ENCODE measurements at regions not wholly inside any gene's neighbourhood (a gene's known extent, or its start where the extent isn't known, plus 50 kb on each side); places are given as distances from the start of the nearest gene placed in this dataset.

DNA sequence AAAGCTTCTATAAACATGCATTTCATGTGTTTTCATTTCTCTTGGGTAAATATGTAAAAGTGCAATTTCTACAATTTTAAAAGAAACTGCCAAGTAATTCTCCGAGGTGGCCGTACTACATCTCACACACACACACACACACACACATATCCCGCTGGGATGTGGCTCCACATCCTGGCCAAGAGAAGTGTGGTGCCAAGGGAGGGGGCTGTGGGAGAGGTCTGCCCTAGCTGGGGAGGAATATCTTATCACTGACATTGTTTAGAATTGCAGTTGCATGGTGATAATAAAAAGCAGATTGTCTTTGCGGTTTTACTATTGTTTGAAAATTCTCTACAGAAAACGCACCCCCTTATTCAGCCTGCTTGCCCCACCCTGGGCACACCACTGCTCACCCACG lies 558.4 kb downstream of the BNC2 start:
- DNase-seq (ENCODE audit: low spot score), result no peak
- intact Hi-C loops (cut with DNase I), result loop anchor here in 1 of 2 donors (10.0 kb wide), 1 partner anchor 107 kb away; no protein-coding TSS in a partner anchor

DNA sequence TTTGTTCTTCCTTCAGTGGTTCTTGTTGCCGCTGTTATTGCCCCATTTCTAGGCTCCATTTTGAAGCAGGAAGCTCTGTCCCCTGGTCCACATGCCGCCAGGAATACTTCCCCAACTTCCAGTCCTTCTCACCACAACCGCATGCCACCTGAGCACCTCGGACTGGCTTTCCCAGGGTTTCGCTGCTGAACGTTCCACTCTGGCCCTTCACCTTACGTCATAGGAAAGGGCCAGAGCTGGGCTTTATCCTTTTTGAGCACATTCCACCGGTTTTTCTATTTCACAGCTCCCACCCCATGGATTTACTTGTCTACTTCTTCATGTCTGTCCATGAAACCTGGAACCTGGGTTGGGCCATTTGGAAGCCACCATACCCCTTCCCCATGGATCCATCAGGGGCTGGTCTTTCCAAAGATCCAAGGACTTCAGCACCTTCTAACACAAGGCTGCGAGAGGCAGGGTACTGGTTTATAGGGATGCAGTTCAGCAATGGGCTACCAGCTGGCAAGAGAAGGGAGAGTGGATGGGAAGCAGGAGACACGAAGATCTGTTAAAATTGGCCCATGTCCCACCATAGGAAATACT lies 557.4 kb downstream of the BNC2 start:
- intact Hi-C loops (cut with DNase I), result loop anchor here in 1 of 2 donors (10.0 kb wide), 1 partner anchor 108 kb away; no protein-coding TSS in a partner anchor

DNA sequence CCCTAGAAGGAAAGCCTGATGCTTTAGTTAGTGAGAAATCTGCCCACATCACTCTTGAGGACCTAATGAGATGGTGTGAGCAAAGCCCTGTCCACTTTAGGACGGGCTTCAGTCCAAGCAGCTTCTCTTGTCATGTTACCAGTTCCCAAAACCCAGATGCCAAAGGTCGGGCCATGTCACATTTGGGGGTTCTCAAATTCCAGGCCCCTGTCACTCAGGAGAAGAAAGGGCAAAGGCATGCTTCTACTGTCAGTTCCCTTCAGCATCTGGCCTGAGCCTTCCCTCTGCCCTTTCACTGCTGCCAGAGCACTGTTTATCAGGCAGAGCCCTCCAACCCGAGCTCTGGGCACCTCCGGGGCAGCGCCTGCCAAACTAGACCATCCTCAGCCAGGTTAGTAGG lies 556.0 kb downstream of the BNC2 start:
- DNase-seq (ENCODE audit: low spot score), result no peak
- intact Hi-C loops (cut with DNase I), result loop anchor here in 1 of 2 donors (10.0 kb wide), 1 partner anchor 110 kb away; no protein-coding TSS in a partner anchor

More for the DNA sequence above, 557.4 kb downstream of the BNC2 start:
- no peak for DNase-seq (ENCODE audit: low spot score)

GRCh38 chr9:16315720-16316119 lies 554.8 kb downstream of the BNC2 start:
- no peak for DNase-seq (ENCODE audit: low spot score)
- intact Hi-C loops (cut with DNase I), result loop anchor here in 1 of 2 donors (10.0 kb wide), 1 partner anchor 111 kb away; no protein-coding TSS in a partner anchor

DNA sequence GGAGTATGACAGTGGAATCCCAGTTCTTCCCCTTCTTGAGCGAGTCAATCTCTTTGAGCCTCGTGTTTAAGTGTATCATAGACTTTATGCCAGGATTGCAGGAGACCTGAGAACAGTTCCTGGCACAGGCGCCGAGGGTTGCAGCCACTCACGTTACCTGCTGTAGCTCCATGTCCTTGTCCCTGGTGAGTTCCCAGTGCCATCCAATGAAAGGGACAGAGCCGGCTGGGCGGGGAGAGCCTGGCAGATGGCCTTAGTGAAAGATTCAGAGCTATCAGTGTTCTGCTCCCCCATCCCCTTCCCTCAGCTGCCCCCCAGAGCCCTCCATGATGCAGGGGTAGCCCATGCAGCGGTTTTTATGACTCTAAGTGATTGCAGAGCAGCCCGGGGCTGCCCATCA lies 554.0 kb downstream of the BNC2 start:
- intact Hi-C loops (cut with DNase I), result loop anchor here in 1 of 2 donors (10.0 kb wide), 1 partner anchor 112 kb away; no protein-coding TSS in a partner anchor
- no peak for DNase-seq (ENCODE audit: low spot score)

DNA sequence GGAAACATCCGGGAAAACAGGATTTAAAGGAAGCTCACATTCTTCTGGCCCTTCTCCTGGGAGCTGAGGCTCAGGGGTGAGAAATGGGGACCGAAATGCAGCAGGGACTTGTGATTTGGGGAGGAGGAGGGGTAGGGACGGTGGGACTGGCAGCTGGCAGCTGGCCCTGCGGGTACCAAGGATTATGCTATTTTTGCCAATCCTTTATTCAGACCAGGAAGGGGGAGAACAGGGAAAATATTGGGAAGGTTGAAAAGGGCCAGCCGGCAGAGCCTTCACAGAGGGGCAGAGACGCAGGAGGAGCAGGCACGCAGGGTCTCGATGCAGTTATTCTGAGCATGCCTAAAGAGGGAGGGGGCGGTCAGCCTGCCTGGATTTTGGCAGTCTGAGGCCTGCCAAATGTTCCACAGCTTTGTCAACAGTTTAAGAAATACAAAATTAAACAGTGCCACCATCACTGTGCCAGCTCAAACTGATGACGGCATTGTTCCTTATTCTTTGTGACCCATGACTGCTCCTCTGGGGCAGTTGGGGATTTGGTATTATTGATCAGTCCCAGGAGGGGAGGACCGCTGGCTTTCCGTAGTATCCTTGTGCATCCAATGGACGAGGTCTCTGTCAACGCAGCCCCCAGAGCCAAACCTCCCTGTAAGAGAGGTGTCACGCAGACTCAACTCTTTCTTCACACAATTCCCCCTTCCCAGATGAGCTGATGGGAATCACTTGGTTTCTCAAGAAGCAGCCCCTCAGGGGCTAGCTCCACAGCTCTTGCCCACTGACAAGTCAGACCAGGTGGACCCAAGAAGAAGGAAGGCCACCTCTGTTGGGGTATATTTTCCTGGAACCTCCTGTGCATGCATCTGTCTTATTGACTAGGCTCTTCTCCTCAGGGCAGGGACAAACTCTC lies 553.3 kb downstream of the BNC2 start:
- no peak for DNase-seq (ENCODE audit: low spot score)
- intact Hi-C loops (cut with DNase I), result loop anchor here in 1 of 2 donors (10.0 kb wide), 1 partner anchor 112 kb away; no protein-coding TSS in a partner anchor

GRCh38 chr9:16318516-16319060 lies 551.9 kb downstream of the BNC2 start:
- intact Hi-C loops (cut with DNase I), result loop anchor here in 1 of 2 donors (10.0 kb wide), 1 partner anchor 114 kb away; no protein-coding TSS in a partner anchor
- DNase-seq (ENCODE audit: low spot score), result no peak

GRCh38 chr9:16319646-16320045 lies 550.8 kb downstream of the BNC2 start:
- no peak for DNase-seq (ENCODE audit: low spot score)
- intact Hi-C loops (cut with DNase I), result loop anchor here in 1 of 2 donors (10.0 kb wide), 1 partner anchor 115 kb away; no protein-coding TSS in a partner anchor

DNA sequence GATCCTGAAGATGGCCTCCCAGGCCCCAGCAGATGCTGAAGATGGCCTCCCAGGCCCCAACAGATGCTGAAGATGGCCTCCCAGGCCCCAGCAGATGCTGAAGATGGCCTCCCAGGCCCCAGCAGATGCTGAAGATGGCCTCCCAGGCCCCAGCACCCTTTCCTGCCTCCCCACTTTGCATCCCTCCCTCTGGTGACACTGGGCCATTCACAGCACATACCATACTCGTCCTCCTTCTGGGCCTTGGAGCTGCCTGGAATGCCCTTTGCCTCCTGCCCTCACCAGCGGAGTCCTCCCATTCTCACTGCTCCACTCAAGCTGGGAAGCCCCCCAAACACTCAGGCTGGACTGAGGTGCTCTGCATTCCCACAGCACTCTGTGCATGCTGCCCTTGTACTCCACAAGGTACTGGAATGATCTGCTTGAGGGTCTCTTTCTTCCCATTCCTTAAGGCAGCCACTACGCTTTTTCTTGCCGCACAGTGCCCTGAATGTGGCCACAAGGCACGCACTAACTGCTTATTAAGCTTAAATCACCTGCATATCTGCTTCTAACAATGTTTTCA lies 550.0 kb downstream of the BNC2 start:
- intact Hi-C loops (cut with DNase I), result no loop called here
- DNase-seq (ENCODE audit: low spot score), result no peak

GRCh38 chr9:16321461-16322119 lies 548.9 kb downstream of the BNC2 start:
- intact Hi-C loops (cut with DNase I), result loop anchor here in 1 of 2 donors (1.0 kb wide), 1 partner anchor 31 kb away; no protein-coding TSS in a partner anchor
- no peak for DNase-seq (ENCODE audit: low spot score)

DNA sequence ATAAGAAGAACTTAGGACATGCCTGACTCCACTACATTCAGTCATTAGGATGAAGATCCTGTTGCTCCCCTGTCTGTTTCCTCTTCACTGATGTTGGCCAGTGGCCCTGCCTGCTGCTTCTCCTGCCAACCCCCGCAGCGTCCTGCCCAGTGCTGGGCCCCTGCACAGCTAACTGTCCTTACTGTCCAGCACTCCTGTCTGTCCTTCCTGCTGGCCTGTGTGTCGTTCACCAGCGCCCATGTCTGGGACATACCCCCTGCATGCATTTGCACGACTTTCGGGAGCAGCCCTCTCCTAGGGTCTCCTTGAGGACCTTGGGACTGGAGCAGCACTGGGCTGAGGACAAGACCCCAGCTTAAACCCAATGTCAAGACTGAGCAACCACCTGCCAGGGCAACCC lies 547.6 kb downstream of the BNC2 start:
- DNase-seq (ENCODE audit: low spot score), result no peak
- intact Hi-C loops (cut with DNase I), result no loop called here

GRCh38 chr9:16325966-16326365 lies 544.5 kb downstream of the BNC2 start:
- DNase-seq (ENCODE audit: low spot score), result no peak
- intact Hi-C loops (cut with DNase I), result no loop called here

- DNase-seq (ENCODE audit: low spot score), result no peak
- intact Hi-C loops (cut with DNase I), result loop anchor here in 1 of 2 donors (2.0 kb wide), 1 partner anchor 66 kb away; no protein-coding TSS in a partner anchor
Observed at GRCh38 chr9:16328349-16328748, 542.1 kb downstream of the BNC2 start.

DNA sequence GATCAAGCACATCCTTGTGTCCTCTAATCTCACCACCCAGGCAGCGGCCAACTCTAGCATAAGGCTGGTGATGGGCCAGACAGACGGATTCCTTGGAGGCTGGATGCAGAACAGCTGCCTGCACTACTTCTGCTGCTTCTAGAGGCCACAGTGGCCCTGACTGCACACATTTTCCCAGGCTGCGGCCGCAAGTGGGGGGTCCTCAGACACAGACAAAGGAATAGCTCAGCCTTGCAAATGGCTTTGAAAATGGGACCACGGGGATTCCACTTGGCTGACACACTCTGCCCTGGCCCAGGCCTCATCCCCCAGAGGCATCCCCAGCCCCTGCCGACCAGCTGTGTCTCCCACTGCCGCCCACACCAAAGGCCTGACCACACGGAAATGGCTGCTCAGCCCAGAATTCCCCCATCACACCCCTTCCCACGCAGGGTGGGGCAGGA lies 540.8 kb downstream of the BNC2 start:
- intact Hi-C loops (cut with DNase I), result loop anchor here in 1 of 2 donors (2.0 kb wide), 1 partner anchor 65 kb away; no protein-coding TSS in a partner anchor
- no peak for DNase-seq (ENCODE audit: low spot score)

GRCh38 chr9:16331031-16331430 lies 539.4 kb downstream of the BNC2 start:
- DNase-seq (ENCODE audit: low spot score), result no peak
- intact Hi-C loops (cut with DNase I), result no loop called here

- intact Hi-C loops (cut with DNase I), result no loop called here
- no peak for DNase-seq (ENCODE audit: low spot score)
Observed at GRCh38 chr9:16331527-16331926, 538.9 kb downstream of the BNC2 start.

GRCh38 chr9:16333691-16334090 lies 536.8 kb downstream of the BNC2 start:
- intact Hi-C loops (cut with DNase I), result no loop called here
- DNase-seq (ENCODE audit: low spot score), result no peak

DNA sequence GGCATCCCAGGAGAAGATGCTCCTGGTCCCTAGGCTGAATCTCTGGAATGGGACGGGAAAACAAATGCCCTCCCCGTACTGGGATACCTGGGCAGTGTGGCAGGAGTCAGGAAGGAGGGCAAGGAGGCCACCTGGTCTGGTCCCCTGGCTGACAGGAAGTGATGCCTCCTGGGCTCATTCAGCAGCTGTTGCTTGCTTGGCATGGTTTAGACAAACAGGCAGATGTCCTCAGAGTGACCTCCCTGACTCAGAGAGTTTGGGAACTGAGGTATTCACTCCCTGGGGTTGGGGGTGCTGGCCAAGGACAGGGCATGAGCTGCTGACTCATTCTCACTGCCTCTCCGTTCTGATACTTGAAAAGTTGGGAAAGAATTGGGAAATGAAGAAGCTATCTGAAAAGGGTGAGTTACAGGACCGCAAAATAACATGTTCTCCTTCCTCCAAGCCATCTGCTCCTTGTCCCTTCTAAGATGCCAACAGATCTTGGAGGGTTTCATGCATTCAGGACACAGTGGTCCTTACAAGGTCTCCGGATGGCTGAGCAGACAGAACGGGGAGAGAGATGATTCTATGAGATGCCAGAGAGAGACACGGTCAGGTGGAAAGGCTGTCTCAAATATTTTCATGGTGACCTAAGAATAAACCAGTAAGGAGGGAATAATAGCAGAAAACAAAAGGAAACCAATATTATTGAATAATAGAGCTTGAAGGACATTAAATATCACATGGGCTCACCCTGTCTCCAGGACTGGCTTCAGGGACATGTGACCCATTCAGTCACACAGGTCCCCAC lies 534.5 kb downstream of the BNC2 start:
- DNase-seq (ENCODE audit: low spot score), result peak; percentile 93
- intact Hi-C loops (cut with DNase I), result no loop called here

Data from posterior vena cava (tissue), 2 donors.